NB4 (cell line): ENCODE measurements at regions not wholly inside any gene's neighbourhood (a gene's known extent, or its start where the extent isn't known, plus 50 kb on each side); places are given as distances from the start of the nearest gene placed in this dataset.

Source experiments
- CTCF ChIP-seq: IDR thresholded peaks from one replicate; pipeline ENCODE4 v1.5.1; 2012; ENCODE audit warnings: low read depth, low read length
- MYC ChIP-seq: IDR thresholded peaks from 2 replicates; pipeline ENCODE4 v1.6.1; 2011; ENCODE audit warnings: low read depth, low read length

GRCh38 chr4:4668355-4669210 is 126.7 kb upstream of the STX18 start:
- no peak for TF ChIP-seq CTCF
- TF ChIP-seq MYC = no peak
